A549 (cell line): ENCODE measurements at regions not wholly inside any gene's neighbourhood (a gene's known extent, or its start where the extent isn't known, plus 50 kb on each side); places are given as distances from the start of the nearest gene placed in this dataset.
A peak's percentile ranks its signal among the peaks of the same experiment; 100 is the strongest.

Experiments
- ATAC-seq, 2 experiments: fragments of 200-7000 bp in 1 of 2; fragments of >200 bp in 1 of 2; cut with Nextera tagmentation in 1 of 2; cut with Tn5 transposase in 1 of 2; 3 replicates each; pipeline versions ENCODE4 v1.8.0 to v1.9.1; 2018 to 2020; ENCODE audit warnings: mild to moderate bottlenecking in 1 of 2, moderate library complexity in 1 of 2
- CTCF ChIA-PET: fragments of 300-600 bp; sonication (Branson Sonifier 250); formaldehyde crosslinking; extraction: SDS; loops from one replicate; lab custom pipeline; 2021; ENCODE audit warnings: antibody characterized with exemption, inconsistent platforms; lab: Yijun Ruan, JAX
- POLR2A ChIA-PET: fragments of 350-600 bp; formaldehyde crosslinking; extraction: SDS; loops from one replicate; lab custom pipeline; 2021; ENCODE audit warnings: antibody characterized with exemption, inconsistent platforms; lab: Yijun Ruan, JAX
- DNase-seq, 2 experiments: peaks; one replicate each; pipeline versions ENCODE4 v3.0.0 to v3.0.0-alpha.2; 2011 to 2016; ENCODE audit warnings: low read depth in 1 of 2, low spot score in 1 of 2
- FAIRE-seq: peaks from 2 replicates; lab custom pipeline; 2011; peaks lifted over from hg19 to GRCh38; lab: Jason Lieb, UNC
- H3K27ac ChIP-seq, 2 experiments: fragments of >200 bp; sonication (Bioruptor Twin); formaldehyde crosslinking; 3 replicates each; pipeline ENCODE4 v1.5.1; 2016 to 2017
- H3K4me1 ChIP-seq: fragments of >200 bp; sonication (Bioruptor Twin); formaldehyde crosslinking; 3 replicates; pipeline ENCODE4 v1.6.1; 2016
- H3K4me2 ChIP-seq: fragments of >200 bp; sonication (Bioruptor Twin); formaldehyde crosslinking; 3 replicates; pipeline ENCODE4 v1.6.1; 2016
- H3K4me3 ChIP-seq: fragments of >200 bp; sonication (Bioruptor Twin); formaldehyde crosslinking; 3 replicates; pipeline ENCODE4 v1.5.1; 2016
- H3K9me3 ChIP-seq: fragments of >200 bp; sonication (Bioruptor Twin); formaldehyde crosslinking; 3 replicates; pipeline ENCODE4 v1.6.1; 2016
- CBX2 ChIP-seq: fragments of 200-600 bp; sonication (generic); IDR thresholded peaks from 2 replicates; pipeline ENCODE4 v1.6.1; 2016; ENCODE audit warnings: low read depth, mild to moderate bottlenecking, borderline replicate concordance
- ELK1 ChIP-seq: fragments of 150-350 bp; IDR thresholded peaks from 2 replicates; pipeline ENCODE4 v1.6.1; 2014; ENCODE audit warnings: low read depth, mild to moderate bottlenecking, low read length
- EP300 ChIP-seq, 2 experiments: fragments of >200 bp; sonication (Bioruptor Twin); formaldehyde crosslinking; IDR thresholded peaks; 2 replicates in 1 of 2; 3 replicates in 1 of 2; pipeline ENCODE4 v1.6.1; 2016 to 2017
- FOSL2 ChIP-seq, 2 experiments: fragments of 450-650 bp in 1 of 2; fragments of >200 bp in 1 of 2; sonication (Bioruptor Twin) in 1 of 2; formaldehyde crosslinking; IDR thresholded peaks; 2 replicates each; pipeline versions ENCODE4 v1.5.0 to v1.6.1; 2016 to 2020; ENCODE audit warnings: mild to moderate bottlenecking in 1 of 2, moderate library complexity in 1 of 2
- FOXS1 ChIP-seq: fragments of 250-450 bp; sonication (Bioruptor Pico); IDR thresholded peaks from 2 replicates; pipeline ENCODE4 v1.5.0; 2020; ENCODE audit warnings: mild to moderate bottlenecking, moderate library complexity
- HES2 ChIP-seq: fragments of >200 bp; sonication (Bioruptor Twin); formaldehyde crosslinking; IDR thresholded peaks from 2 replicates; pipeline ENCODE4 v1.6.1; 2016
- HMGXB4 ChIP-seq: fragments of 250-450 bp; sonication (Bioruptor Pico); IDR thresholded peaks from 2 replicates; pipeline ENCODE4 v1.5.0; 2021; ENCODE audit warnings: mild to moderate bottlenecking, moderate library complexity, borderline replicate concordance
- HOXB13 ChIP-seq: fragments of 250-450 bp; sonication (Bioruptor Pico); IDR thresholded peaks from 2 replicates; pipeline ENCODE4 v1.5.0; 2020; ENCODE audit warnings: low read depth, mild to moderate bottlenecking, moderate library complexity
- JUN ChIP-seq, 2 experiments: fragments of >200 bp; sonication (Bioruptor Twin); formaldehyde crosslinking; IDR thresholded peaks; 2 replicates in 1 of 2; 3 replicates in 1 of 2; pipeline ENCODE4 v1.6.1; 2016 to 2017
- NFE2L2 ChIP-seq: fragments of 150-350 bp; conservative IDR thresholded peaks from 2 replicates; pipeline ENCODE4 v1.6.1; 2014; ENCODE audit warnings: low read length
- NR3C1 ChIP-seq: fragments of >200 bp; sonication (Bioruptor Twin); formaldehyde crosslinking; IDR thresholded peaks from 3 replicates; pipeline ENCODE4 v1.6.1; 2017
- PBX3 ChIP-seq: IDR thresholded peaks from 2 replicates; pipeline ENCODE4 v1.6.1; 2012
- PHF8 ChIP-seq: fragments of 200-600 bp; sonication (generic); IDR thresholded peaks from 2 replicates; pipeline ENCODE4 v1.6.1; 2016; ENCODE audit warnings: low read depth, mild to moderate bottlenecking, antibody characterized with exemption, moderate library complexity, borderline replicate concordance
- RARB ChIP-seq: fragments of 250-450 bp; sonication (Bioruptor Pico); IDR thresholded peaks from 2 replicates; pipeline ENCODE4 v1.8.0; 2021; ENCODE audit warnings: mild to moderate bottlenecking, moderate library complexity
- SMC3 ChIP-seq: fragments of >200 bp; sonication (Bioruptor Twin); formaldehyde crosslinking; IDR thresholded peaks from 3 replicates; pipeline ENCODE4 v1.6.1; 2018; ENCODE audit warnings: inconsistent platforms
- TP53 ChIP-seq: fragments of 250-450 bp; sonication (Bioruptor Pico); IDR thresholded peaks from 2 replicates; pipeline ENCODE4 v1.5.0; 2021; ENCODE audit warnings: mild to moderate bottlenecking, moderate library complexity
- ZC3H11A ChIP-seq: fragments of 450-650 bp; IDR thresholded peaks from 2 replicates; pipeline ENCODE4 v1.6.1; 2014; ENCODE audit warnings: antibody characterized with exemption, mild to moderate bottlenecking
- ZFP36 ChIP-seq: fragments of 450-650 bp; IDR thresholded peaks from 2 replicates; pipeline ENCODE4 v1.6.1; 2014; ENCODE audit warnings: borderline replicate concordance; ENCODE audit not compliant: partially characterized antibody
- ZSCAN20 ChIP-seq: fragments of 250-450 bp; sonication (Bioruptor Pico); IDR thresholded peaks from 2 replicates; pipeline ENCODE4 v1.8.0; 2022; ENCODE audit warnings: mild to moderate bottlenecking, moderate library complexity
- WGBS: methylation state at CpG from one replicate; pipeline ENCODE4 v1.1.6; 2017; ENCODE audit errors: missing lambda C conversion rate; 5-methylcytosine and 5-hydroxymethylcytosine counted together

GRCh38 chr14:66225337-66225736 lies 260.8 kb upstream of the CCDC196 start:
- TF ChIP-seq ZFP36 (no peak), FOSL2 (IDR thresholded peaks at IDR 0.05) (no peak), FOSL2 (CRISPR knock-in tag; IDR thresholded peaks at IDR 0.05) (no peak), NR3C1 (no peak)
- Histone ChIP-seq H3K4me2 (no peak overlapping the region), H3K4me3 (no peak overlapping the region), H3K4me1 (no peaks in the 10 kb centered on the region), H3K9me3 (no peaks in the 10 kb centered on the region), H3K27ac (no peak overlapping the region)
- ATAC-seq (no peak), DNase-seq (no peak), FAIRE-seq (no peak)
- ChIA-PET CTCF (interaction anchor here (1.2 kb wide), 1 partner anchor 52 kb away, joined by 4 read pairs; no protein-coding TSS in a partner anchor), POLR2A (no interaction called here)

GRCh38 chr14:66228267-66228970 lies 257.8 kb upstream of the CCDC196 start:
- no peak for FAIRE-seq

More at GRCh38 chr14:66228267-66228970, 257.8 kb upstream of the CCDC196 start:
- no peaks in the 10 kb centered on the region for H3K9me3 ChIP-seq
- ChIA-PET CTCF (interaction anchor here (1.2 kb wide), 1 partner anchor 10 kb away, joined by 3 read pairs; no protein-coding TSS in a partner anchor), POLR2A (no interaction called here)
- ATAC-seq = no peak
- no peak overlapping the region for H3K27ac ChIP-seq
- H3K4me3 ChIP-seq = no peak overlapping the region
- peak in 1 of 2 experiments; percentile 6 for DNase-seq
- no peak overlapping the region for H3K4me2 ChIP-seq
- WGBS = 6% methylated on average over 3 of the region's 3 CpGs
- TF ChIP-seq PHF8 (no peak), ZSCAN20 (CRISPR knock-in tag) (no peak), NFE2L2 (no peak), SMC3 (no peak), PBX3 (no peak), CBX2 (no peak), ZC3H11A (no peak), ELK1 (no peak), FOXS1 (CRISPR knock-in tag) (no peak), HMGXB4 (CRISPR knock-in tag) (no peak), TP53 (CRISPR knock-in tag) (no peak), RARB (no peak), JUN (IDR thresholded peaks at IDR 0.05) (no peak), HOXB13 (CRISPR knock-in tag) (no peak), EP300 (IDR thresholded peaks at IDR 0.05) (no peak), HES2 (no peak)
- H3K4me1 ChIP-seq = no peaks in the 10 kb centered on the region
